Tibial nerve (tissue), 4 donors: ENCODE measurements at regions not wholly inside any gene's neighbourhood (a gene's known extent, or its start where the extent isn't known, plus 50 kb on each side); places are given as distances from the start of the nearest gene placed in this dataset.

Source experiments
- DNase-seq, 2 donors: peaks; one replicate each; pipeline ENCODE4 v3.0.0-alpha.2; 2019; ENCODE audit warnings: low spot score in 2 of 2
- H3K27ac ChIP-seq, 4 donors: fragments of 200-600 bp; sonication (generic) in 3 of 4; one replicate each; pipeline ENCODE4 v1.5.1; 2017 to 2019; ENCODE audit warnings: mild to moderate bottlenecking in 1 of 4
- H3K27me3 ChIP-seq, 2 donors: fragments of 200-600 bp; sonication (generic) in 1 of 2; one replicate each; pipeline versions ENCODE4 v1.5.1 to v1.6.0; 2017 to 2019
- H3K36me3 ChIP-seq, 3 donors: fragments of 200-600 bp; sonication (generic); one replicate each; pipeline ENCODE4 v1.5.1; 2018 to 2019
- H3K4me1 ChIP-seq, 4 donors: fragments of 200-600 bp; sonication (generic) in 3 of 4; one replicate each; pipeline ENCODE4 v1.5.1; 2017 to 2019
- H3K4me3 ChIP-seq, 4 donors: fragments of 200-600 bp; sonication (generic) in 3 of 4; one replicate each; pipeline ENCODE4 v1.5.1; 2017 to 2019; ENCODE audit warnings: mild to moderate bottlenecking in 1 of 4, moderate library complexity in 1 of 4
- H3K9me3 ChIP-seq, 4 donors: fragments of 200-600 bp; sonication (generic) in 3 of 4; one replicate each; pipeline ENCODE4 v1.5.1; 2017 to 2019
- EP300 ChIP-seq, 2 donors: sonication (generic); formaldehyde crosslinking; IDR thresholded peaks; one replicate each; pipeline ENCODE4 v1.6.1; 2017; ENCODE audit warnings: antibody characterized with exemption in 2 of 2, mild to moderate bottlenecking in 1 of 2
- POLR2A ChIP-seq, 2 donors: fragments of 450-650 bp; IDR thresholded peaks; one replicate each; pipeline ENCODE4 v1.6.1; 2017; ENCODE audit warnings: antibody characterized with exemption in 2 of 2, mild to moderate bottlenecking in 2 of 2, moderate library complexity in 2 of 2
- WGBS, 2 donors: methylation state at CpG; one replicate each; pipeline ENCODE4 v1.1.5; 2018; 5-methylcytosine and 5-hydroxymethylcytosine counted together
- TF ChIP-seq, protein P1 (sequence below), 5 experiments: fragments of 200-600 bp in 3 of 5; fragments of 450-650 bp in 2 of 5; sonication (generic) in 3 of 5; IDR thresholded peaks; one replicate each; pipeline ENCODE4 v1.5.1; 2016 to 2019; ENCODE audit warnings: antibody characterized with exemption in 5 of 5, mild to moderate bottlenecking in 3 of 5, moderate library complexity in 2 of 5

DNA sequence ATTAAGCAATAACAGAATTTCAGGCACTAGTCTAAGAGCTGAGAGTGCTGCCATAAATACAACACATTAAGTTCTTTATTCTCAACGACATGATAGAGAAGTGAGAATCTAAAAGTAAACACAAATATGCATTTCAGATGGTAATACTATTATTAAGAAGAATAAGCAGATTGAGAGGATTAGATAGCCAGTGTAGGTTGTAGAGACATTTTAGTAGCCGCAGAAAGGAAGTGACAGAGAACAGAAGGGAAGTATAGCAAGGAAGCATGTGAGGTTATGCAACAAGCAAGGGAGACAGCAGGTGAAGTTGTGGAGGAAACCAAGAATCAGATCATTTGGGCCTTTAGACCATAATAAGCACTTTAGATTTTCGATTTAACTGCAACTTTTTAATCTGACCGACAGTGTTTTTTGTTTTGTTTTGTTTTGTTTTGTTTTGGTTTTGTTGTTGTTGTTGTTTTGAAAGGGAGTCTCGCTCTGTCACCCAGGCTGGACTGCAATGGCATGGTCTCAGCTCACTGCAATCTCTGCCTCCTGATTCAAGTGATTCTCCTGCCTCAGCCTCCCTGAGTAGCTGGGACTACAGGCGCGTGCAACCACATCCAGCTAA lies 737.0 kb upstream of the ADGRB3 start:
- WGBS, 2 donors: 80 to 83% methylated on average over 7 of the region's 7 CpGs
- Histone ChIP-seq H3K27me3 (no peaks in the 10 kb centered on the region), H3K27ac (no peak overlapping the region), H3K9me3 (no peaks in the 10 kb centered on the region), H3K36me3 (no peaks in the 10 kb centered on the region), H3K4me3 (no peak overlapping the region), H3K4me1 (no peaks in the 10 kb centered on the region)
- TF ChIP-seq, protein P1, sequence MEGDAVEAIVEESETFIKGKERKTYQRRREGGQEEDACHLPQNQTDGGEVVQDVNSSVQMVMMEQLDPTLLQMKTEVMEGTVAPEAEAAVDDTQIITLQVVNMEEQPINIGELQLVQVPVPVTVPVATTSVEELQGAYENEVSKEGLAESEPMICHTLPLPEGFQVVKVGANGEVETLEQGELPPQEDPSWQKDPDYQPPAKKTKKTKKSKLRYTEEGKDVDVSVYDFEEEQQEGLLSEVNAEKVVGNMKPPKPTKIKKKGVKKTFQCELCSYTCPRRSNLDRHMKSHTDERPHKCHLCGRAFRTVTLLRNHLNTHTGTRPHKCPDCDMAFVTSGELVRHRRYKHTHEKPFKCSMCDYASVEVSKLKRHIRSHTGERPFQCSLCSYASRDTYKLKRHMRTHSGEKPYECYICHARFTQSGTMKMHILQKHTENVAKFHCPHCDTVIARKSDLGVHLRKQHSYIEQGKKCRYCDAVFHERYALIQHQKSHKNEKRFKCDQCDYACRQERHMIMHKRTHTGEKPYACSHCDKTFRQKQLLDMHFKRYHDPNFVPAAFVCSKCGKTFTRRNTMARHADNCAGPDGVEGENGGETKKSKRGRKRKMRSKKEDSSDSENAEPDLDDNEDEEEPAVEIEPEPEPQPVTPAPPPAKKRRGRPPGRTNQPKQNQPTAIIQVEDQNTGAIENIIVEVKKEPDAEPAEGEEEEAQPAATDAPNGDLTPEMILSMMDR (IDR thresholded peaks at IDR 0.05): no peak
- TF ChIP-seq POLR2A (IDR thresholded peaks at IDR 0.05) (no peak), EP300 (IDR thresholded peaks at IDR 0.05) (no peak)
- no peak for DNase-seq

DNA sequence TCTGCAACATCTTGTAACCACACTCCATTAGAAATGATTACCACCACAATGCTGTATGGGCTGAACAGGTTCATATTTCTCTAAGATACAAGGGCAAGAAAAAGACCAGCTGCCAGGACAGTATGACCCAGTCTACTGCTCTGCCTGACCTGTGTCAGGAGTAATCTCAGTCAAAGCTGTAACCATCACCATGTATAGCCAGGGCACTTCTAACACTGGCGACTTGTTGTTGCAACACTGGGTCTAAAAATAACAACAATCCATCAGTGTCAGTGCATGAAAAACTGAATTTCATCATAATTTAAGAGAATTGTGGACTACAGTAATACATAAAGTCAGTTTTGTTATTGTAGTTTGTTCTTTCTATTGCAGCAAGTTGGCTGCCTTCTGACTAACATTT lies 738.6 kb upstream of the ADGRB3 start:
- Histone ChIP-seq H3K9me3 (no peaks in the 10 kb centered on the region), H3K4me3 (no peak overlapping the region), H3K36me3 (no peaks in the 10 kb centered on the region), H3K27me3 (no peaks in the 10 kb centered on the region), H3K27ac (no peak overlapping the region), H3K4me1 (no peaks in the 10 kb centered on the region)
- DNase-seq: no peak
- TF ChIP-seq EP300 (IDR thresholded peaks at IDR 0.05) (no peak), POLR2A (IDR thresholded peaks at IDR 0.05) (no peak)
- TF ChIP-seq, protein P1 (IDR thresholded peaks at IDR 0.05): no peak
- WGBS, 2 donors: 17 to 19% methylated on average over 1 of the region's 1 CpG

DNA sequence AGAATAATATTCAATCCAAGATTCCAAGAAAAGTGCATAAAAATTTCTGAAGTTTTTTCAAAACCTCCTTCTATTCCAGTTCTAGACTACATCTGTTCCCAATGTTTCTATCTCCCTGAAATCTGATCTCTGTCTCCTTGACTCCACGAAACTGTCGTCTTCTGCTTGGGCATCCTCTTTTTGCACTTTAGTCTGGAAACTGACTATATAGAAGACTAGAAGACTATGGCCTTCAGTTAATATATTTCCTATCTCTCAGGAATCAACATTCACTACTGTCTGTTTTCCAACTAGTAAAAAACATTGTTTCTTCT lies 745.4 kb upstream of the ADGRB3 start:
- TF ChIP-seq, protein P1 (IDR thresholded peaks at IDR 0.05): no peak
- TF ChIP-seq POLR2A (IDR thresholded peaks at IDR 0.05) (no peak), EP300 (IDR thresholded peaks at IDR 0.05) (no peak)
- DNase-seq: no peak
- H3K27me3 ChIP-seq: no peaks in the 10 kb centered on the region
- WGBS, 2 donors: 50 to 65% methylated on average over 2 of the region's 2 CpGs
- no peaks in the 10 kb centered on the region for H3K9me3 ChIP-seq
- H3K27ac ChIP-seq: no peak overlapping the region
- H3K36me3 ChIP-seq: no peaks in the 10 kb centered on the region
- no peak overlapping the region for H3K4me3 ChIP-seq
- H3K4me1 ChIP-seq: no peaks in the 10 kb centered on the region

DNA sequence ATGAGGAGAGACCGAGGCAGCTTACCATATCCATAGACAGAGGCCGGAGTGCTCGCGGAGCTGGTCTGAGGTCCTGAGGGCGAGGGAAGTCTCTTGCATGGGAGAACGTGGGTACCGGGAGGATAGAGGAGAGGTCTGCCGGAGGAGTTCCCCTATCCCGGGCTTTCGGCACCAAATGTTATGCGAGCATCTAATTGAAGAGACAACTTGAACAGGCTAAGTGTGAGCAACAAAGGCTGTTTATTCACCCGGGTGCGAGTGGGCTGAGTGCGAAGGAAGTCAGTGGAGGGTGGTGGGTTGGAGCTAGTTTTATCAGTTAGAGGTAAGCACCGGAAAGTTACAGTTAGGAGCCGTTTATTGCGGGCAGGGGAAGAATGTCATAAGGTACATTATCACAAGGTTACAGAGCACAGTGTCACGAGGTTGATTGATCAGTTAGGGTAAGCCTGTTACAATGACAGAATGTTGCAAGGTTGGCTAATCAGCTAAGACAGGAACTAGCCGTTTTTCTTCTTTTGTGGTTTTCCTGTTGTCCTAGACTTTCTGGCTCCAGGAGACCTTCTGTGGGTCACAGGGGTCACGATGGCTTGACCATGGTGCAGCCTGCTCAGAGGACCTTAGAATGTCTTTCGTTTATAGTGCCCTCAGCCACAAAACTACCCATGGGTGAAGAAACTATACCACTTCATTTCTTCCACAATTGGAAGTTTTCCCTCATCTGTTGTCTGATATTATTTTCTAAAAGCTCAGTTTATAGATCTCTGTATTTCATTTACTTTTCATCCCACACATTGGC lies 746.0 kb upstream of the ADGRB3 start:
- Histone ChIP-seq H3K4me1 (no peaks in the 10 kb centered on the region), H3K9me3 (no peaks in the 10 kb centered on the region), H3K27ac (no peak overlapping the region), H3K4me3 (no peak overlapping the region), H3K27me3 (no peaks in the 10 kb centered on the region), H3K36me3 (no peaks in the 10 kb centered on the region)
- DNase-seq: no peak
- WGBS, 2 donors: 83% methylated on average over 21 of the region's 21 CpGs
- no peak for TF ChIP-seq POLR2A (IDR thresholded peaks at IDR 0.05)
- TF ChIP-seq, protein P1 (IDR thresholded peaks at IDR 0.05): no peak
- no peak for TF ChIP-seq EP300 (IDR thresholded peaks at IDR 0.05)

DNA sequence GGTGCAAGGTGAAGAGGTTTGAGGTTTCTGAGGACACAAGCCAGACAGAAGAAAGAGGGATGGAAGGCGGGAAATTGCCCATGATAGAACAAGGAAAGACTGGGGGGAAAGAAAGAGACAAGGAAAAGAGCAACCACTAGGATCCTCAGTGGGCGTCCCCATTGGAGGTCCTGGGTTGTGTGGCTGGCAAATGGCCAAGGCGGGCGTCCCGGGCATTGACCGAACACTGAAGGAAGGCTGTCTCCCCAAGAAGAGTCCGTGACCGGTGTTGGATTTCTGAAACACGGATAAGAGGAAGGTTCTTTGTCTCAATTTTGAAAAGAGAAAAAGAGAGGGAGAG lies 746.6 kb upstream of the ADGRB3 start:
- Histone ChIP-seq H3K36me3 (no peaks in the 10 kb centered on the region), H3K9me3 (no peaks in the 10 kb centered on the region), H3K27me3 (no peaks in the 10 kb centered on the region), H3K27ac (no peak overlapping the region), H3K4me1 (no peaks in the 10 kb centered on the region), H3K4me3 (no peak overlapping the region)
- 87 to 88% methylated on average over 9 of the region's 9 CpGs for WGBS, 2 donors
- no peak for DNase-seq
- TF ChIP-seq, protein P1 (IDR thresholded peaks at IDR 0.05): no peak
- TF ChIP-seq EP300 (IDR thresholded peaks at IDR 0.05) (no peak), POLR2A (IDR thresholded peaks at IDR 0.05) (no peak)
